HEK293 (cell line): ENCODE measurements at regions not wholly inside any gene's neighbourhood (a gene's known extent, or its start where the extent isn't known, plus 50 kb on each side); places are given as distances from the start of the nearest gene placed in this dataset.

Experiments
- CTCF ChIA-PET: fragments of 350-600 bp; formaldehyde crosslinking; extraction: SDS; loops from one replicate; lab custom pipeline; 2021; ENCODE audit warnings: antibody characterized with exemption; lab: Yijun Ruan, JAX
- POLR2A ChIA-PET: fragments of 300-600 bp; formaldehyde crosslinking; extraction: SDS; loops from one replicate; lab custom pipeline; 2020; ENCODE audit warnings: antibody characterized with exemption, inconsistent platforms; lab: Yijun Ruan, JAX
- H3K27ac ChIP-seq: fragments of 200-500 bp; sonication (Bioruptor generic); 2 replicates; pipeline ENCODE4 v1.5.1; 2014; ENCODE audit warnings: low read depth, low read length, control low read depth, inconsistent platforms; ENCODE audit errors: extremely low read depth
- H3K36me3 ChIP-seq, 2 experiments: fragments of 200-500 bp in 1 of 2; sonication (Bioruptor generic) in 1 of 2; 1 replicate in 1 of 2; 2 replicates in 1 of 2; pipeline ENCODE4 v1.5.1; 2014 to 2017; ENCODE audit warnings: inconsistent platforms in 2 of 2, low read length in 2 of 2; ENCODE audit not compliant: control insufficient read depth in 2 of 2, insufficient read depth in 1 of 2
- H3K4me1 ChIP-seq: fragments of 200-500 bp; sonication (Bioruptor generic); 2 replicates; pipeline ENCODE4 v1.5.1; 2014; ENCODE audit warnings: mild to moderate bottlenecking, low read length, inconsistent platforms; ENCODE audit not compliant: control insufficient read depth, insufficient read depth
- H3K4me3 ChIP-seq: 2 replicates; pipeline ENCODE4 v1.5.1; 2011; ENCODE audit warnings: low read depth, mild to moderate bottlenecking, control low read depth, low read length, moderate library complexity
- H3K9me3 ChIP-seq: fragments of 200-500 bp; sonication (Bioruptor generic); 2 replicates; pipeline ENCODE4 v1.5.1; 2014; ENCODE audit warnings: low read depth, low read length, inconsistent platforms; ENCODE audit not compliant: control insufficient read depth, insufficient read depth
- GLIS1 ChIP-seq: fragments of 450-650 bp; formaldehyde crosslinking; IDR thresholded peaks from 2 replicates; pipeline ENCODE4 v1.5.1; 2016; ENCODE audit warnings: missing biosample characterization, missing genetic modification characterization
- OSR2 ChIP-seq: fragments of 450-650 bp; formaldehyde crosslinking; IDR thresholded peaks from 2 replicates; pipeline ENCODE4 v1.5.1; 2016; ENCODE audit warnings: missing biosample characterization, missing genetic modification characterization
- REPIN1 ChIP-seq: fragments of 450-650 bp; formaldehyde crosslinking; IDR thresholded peaks from 2 replicates; pipeline ENCODE4 v1.5.1; 2017; ENCODE audit warnings: missing biosample characterization, missing genetic modification characterization, low read depth
- WT1 ChIP-seq: fragments of 450-650 bp; formaldehyde crosslinking; IDR thresholded peaks from 2 replicates; pipeline ENCODE4 v1.5.1; 2016; ENCODE audit warnings: missing biosample characterization, missing genetic modification characterization
- YY1 ChIP-seq: fragments of 450-650 bp; formaldehyde crosslinking; IDR thresholded peaks from 2 replicates; pipeline ENCODE4 v1.5.1; 2018; ENCODE audit warnings: missing biosample characterization, missing genetic modification characterization
- ZNF223 ChIP-seq: fragments of 450-650 bp; formaldehyde crosslinking; IDR thresholded peaks from 2 replicates; pipeline ENCODE4 v1.5.1; 2016; ENCODE audit warnings: missing biosample characterization, missing genetic modification characterization
- ZNF23 ChIP-seq: fragments of 450-650 bp; formaldehyde crosslinking; IDR thresholded peaks from 2 replicates; pipeline ENCODE4 v1.5.1; 2016; ENCODE audit warnings: missing biosample characterization, missing genetic modification characterization, borderline replicate concordance
- ZNF24 ChIP-seq: fragments of 450-650 bp; formaldehyde crosslinking; IDR thresholded peaks from 2 replicates; pipeline ENCODE4 v1.5.1; 2016; ENCODE audit warnings: missing biosample characterization, missing genetic modification characterization
- ZNF37A ChIP-seq: fragments of 450-650 bp; IDR thresholded peaks from 2 replicates; pipeline ENCODE4 v1.5.1; 2018; ENCODE audit warnings: missing biosample characterization, missing genetic modification characterization
- ZNF521 ChIP-seq: fragments of 450-650 bp; formaldehyde crosslinking; IDR thresholded peaks from 2 replicates; pipeline ENCODE4 v1.5.1; 2017; ENCODE audit warnings: missing biosample characterization, mild to moderate bottlenecking, missing genetic modification characterization
- ZNF670 ChIP-seq: fragments of 450-650 bp; formaldehyde crosslinking; IDR thresholded peaks from 2 replicates; pipeline ENCODE4 v1.5.1; 2016; ENCODE audit warnings: missing biosample characterization, missing genetic modification characterization, low read depth
- ZNF776 ChIP-seq: fragments of 450-650 bp; formaldehyde crosslinking; IDR thresholded peaks from 2 replicates; pipeline ENCODE4 v1.5.0; 2017; ENCODE audit warnings: missing biosample characterization, missing genetic modification characterization, borderline replicate concordance
- ZNF777 ChIP-seq: fragments of 450-650 bp; formaldehyde crosslinking; IDR thresholded peaks from 2 replicates; pipeline ENCODE4 v1.5.1; 2017; ENCODE audit warnings: missing biosample characterization, missing genetic modification characterization, borderline replicate concordance
- ZNF791 ChIP-seq: fragments of 450-650 bp; formaldehyde crosslinking; IDR thresholded peaks from 2 replicates; pipeline ENCODE4 v1.5.1; 2016; ENCODE audit warnings: missing biosample characterization, missing genetic modification characterization
- ZNF837 ChIP-seq: fragments of 450-650 bp; formaldehyde crosslinking; IDR thresholded peaks from 2 replicates; pipeline ENCODE4 v1.5.1; 2016; ENCODE audit warnings: missing biosample characterization, missing genetic modification characterization
- TF ChIP-seq, protein P1 (sequence below): fragments of 450-650 bp; formaldehyde crosslinking; conservative IDR thresholded peaks from 2 replicates; pipeline ENCODE4 v1.5.1; 2016; ENCODE audit warnings: low read depth, missing biosample characterization, missing genetic modification characterization
- TF ChIP-seq, protein P2 (sequence below): fragments of 450-650 bp; IDR thresholded peaks from 2 replicates; pipeline ENCODE4 v1.5.1; 2018; ENCODE audit warnings: missing biosample characterization, missing genetic modification characterization
- TF ChIP-seq, protein P3 (sequence below): fragments of 450-650 bp; formaldehyde crosslinking; IDR thresholded peaks from 2 replicates; pipeline ENCODE4 v1.5.1; 2017; ENCODE audit warnings: missing biosample characterization, mild to moderate bottlenecking, missing genetic modification characterization, moderate library complexity
- TF ChIP-seq, protein P4 (sequence below): fragments of 450-650 bp; formaldehyde crosslinking; IDR thresholded peaks from 2 replicates; pipeline ENCODE4 v1.5.1; 2016; ENCODE audit warnings: missing biosample characterization, missing genetic modification characterization, borderline replicate concordance

DNA sequence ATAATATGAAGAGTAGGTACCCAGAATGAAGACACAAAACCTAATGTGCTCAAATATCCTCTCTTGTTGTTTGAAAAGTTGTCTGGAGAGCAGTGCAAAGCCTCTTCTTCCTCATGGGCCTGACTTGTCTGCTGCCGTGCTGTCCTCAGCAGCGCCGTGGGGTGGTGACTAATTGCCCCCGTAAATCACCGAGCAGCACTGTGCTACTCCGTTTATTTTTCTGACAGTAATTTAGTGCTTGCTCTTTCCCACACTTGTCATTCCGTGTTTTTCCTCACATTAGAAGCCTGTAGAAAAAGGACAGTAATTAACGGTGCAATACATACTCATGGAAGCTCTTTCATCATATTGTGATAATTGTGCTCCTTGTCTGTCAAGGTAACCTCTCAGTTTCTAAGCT lies 114.8 kb upstream of the BARHL2 start (continued):
- TF ChIP-seq, protein P1, sequence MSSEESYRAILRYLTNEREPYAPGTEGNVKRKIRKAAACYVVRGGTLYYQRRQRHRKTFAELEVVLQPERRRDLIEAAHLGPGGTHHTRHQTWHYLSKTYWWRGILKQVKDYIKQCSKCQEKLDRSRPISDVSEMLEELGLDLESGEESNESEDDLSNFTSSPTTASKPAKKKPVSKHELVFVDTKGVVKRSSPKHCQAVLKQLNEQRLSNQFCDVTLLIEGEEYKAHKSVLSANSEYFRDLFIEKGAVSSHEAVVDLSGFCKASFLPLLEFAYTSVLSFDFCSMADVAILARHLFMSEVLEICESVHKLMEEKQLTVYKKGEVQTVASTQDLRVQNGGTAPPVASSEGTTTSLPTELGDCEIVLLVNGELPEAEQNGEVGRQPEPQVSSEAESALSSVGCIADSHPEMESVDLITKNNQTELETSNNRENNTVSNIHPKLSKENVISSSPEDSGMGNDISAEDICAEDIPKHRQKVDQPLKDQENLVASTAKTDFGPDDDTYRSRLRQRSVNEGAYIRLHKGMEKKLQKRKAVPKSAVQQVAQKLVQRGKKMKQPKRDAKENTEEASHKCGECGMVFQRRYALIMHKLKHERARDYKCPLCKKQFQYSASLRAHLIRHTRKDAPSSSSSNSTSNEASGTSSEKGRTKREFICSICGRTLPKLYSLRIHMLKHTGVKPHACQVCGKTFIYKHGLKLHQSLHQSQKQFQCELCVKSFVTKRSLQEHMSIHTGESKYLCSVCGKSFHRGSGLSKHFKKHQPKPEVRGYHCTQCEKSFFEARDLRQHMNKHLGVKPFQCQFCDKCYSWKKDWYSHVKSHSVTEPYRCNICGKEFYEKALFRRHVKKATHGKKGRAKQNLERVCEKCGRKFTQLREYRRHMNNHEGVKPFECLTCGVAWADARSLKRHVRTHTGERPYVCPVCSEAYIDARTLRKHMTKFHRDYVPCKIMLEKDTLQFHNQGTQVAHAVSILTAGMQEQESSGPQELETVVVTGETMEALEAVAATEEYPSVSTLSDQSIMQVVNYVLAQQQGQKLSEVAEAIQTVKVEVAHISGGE (tag by site-specific recombination): no peak
- TF ChIP-seq ZNF777 (tag by site-specific recombination): no peak

DNA sequence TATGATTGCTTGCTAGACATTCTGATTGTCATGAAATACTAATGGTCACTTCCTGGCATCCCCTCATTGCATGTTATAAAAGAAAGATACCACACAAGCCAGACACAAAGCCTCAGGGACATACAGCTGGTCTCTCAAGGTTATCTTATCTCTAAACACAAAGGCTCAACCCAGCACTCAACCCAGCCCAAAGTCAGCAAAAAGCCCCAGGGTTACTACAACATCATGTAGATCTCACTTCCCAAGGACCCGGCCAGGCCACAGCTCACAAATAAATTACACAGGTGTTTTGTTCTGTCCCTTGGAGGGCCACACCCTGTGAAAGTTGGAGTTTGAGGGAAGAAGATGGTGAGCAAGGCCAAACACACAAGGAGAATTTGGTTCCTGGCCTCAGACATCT lies 109.7 kb upstream of the BARHL2 start:
- no peak overlapping the region for H3K27ac ChIP-seq
- ChIA-PET POLR2A (no interaction called here), CTCF (interaction anchor here (0.7 kb wide), 1 partner anchor 257 kb away, joined by 3 read pairs; no protein-coding TSS in a partner anchor)
- H3K9me3 ChIP-seq: no peaks in the 10 kb centered on the region
- TF ChIP-seq GLIS1 (no peak), REPIN1 (tag by site-specific recombination) (no peak), ZNF776 (no peak), ZNF37A (tag by site-specific recombination) (no peak), ZNF24 (tag by site-specific recombination) (no peak), OSR2 (tag by site-specific recombination) (no peak), WT1 (tag by site-specific recombination) (no peak), ZNF521 (tag by site-specific recombination) (no peak), ZNF223 (tag by site-specific recombination) (no peak), ZNF670 (tag by site-specific recombination) (no peak), ZNF791 (tag by site-specific recombination) (no peak), YY1 (no peak), ZNF23 (no peak), ZNF837 (tag by site-specific recombination) (no peak)
- TF ChIP-seq, protein P2, sequence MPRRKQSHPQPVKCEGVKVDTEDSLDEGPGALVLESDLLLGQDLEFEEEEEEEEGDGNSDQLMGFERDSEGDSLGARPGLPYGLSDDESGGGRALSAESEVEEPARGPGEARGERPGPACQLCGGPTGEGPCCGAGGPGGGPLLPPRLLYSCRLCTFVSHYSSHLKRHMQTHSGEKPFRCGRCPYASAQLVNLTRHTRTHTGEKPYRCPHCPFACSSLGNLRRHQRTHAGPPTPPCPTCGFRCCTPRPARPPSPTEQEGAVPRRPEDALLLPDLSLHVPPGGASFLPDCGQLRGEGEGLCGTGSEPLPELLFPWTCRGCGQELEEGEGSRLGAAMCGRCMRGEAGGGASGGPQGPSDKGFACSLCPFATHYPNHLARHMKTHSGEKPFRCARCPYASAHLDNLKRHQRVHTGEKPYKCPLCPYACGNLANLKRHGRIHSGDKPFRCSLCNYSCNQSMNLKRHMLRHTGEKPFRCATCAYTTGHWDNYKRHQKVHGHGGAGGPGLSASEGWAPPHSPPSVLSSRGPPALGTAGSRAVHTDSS (tag by site-specific recombination): no peak
- TF ChIP-seq, protein P3, sequence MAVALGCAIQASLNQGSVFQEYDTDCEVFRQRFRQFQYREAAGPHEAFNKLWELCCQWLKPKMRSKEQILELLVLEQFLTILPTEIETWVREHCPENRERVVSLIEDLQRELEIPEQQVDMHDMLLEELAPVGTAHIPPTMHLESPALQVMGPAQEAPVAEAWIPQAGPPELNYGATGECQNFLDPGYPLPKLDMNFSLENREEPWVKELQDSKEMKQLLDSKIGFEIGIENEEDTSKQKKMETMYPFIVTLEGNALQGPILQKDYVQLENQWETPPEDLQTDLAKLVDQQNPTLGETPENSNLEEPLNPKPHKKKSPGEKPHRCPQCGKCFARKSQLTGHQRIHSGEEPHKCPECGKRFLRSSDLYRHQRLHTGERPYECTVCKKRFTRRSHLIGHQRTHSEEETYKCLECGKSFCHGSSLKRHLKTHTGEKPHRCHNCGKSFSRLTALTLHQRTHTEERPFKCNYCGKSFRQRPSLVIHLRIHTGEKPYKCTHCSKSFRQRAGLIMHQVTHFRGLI: no peak
- TF ChIP-seq, protein P4, sequence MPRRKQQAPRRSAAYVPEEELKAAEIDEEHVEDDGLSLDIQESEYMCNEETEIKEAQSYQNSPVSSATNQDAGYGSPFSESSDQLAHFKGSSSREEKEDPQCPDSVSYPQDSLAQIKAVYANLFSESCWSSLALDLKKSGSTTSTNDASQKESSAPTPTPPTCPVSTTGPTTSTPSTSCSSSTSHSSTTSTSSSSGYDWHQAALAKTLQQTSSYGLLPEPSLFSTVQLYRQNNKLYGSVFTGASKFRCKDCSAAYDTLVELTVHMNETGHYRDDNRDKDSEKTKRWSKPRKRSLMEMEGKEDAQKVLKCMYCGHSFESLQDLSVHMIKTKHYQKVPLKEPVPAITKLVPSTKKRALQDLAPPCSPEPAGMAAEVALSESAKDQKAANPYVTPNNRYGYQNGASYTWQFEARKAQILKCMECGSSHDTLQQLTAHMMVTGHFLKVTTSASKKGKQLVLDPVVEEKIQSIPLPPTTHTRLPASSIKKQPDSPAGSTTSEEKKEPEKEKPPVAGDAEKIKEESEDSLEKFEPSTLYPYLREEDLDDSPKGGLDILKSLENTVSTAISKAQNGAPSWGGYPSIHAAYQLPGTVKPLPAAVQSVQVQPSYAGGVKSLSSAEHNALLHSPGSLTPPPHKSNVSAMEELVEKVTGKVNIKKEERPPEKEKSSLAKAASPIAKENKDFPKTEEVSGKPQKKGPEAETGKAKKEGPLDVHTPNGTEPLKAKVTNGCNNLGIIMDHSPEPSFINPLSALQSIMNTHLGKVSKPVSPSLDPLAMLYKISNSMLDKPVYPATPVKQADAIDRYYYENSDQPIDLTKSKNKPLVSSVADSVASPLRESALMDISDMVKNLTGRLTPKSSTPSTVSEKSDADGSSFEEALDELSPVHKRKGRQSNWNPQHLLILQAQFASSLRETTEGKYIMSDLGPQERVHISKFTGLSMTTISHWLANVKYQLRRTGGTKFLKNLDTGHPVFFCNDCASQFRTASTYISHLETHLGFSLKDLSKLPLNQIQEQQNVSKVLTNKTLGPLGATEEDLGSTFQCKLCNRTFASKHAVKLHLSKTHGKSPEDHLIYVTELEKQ: no peak
- H3K36me3 ChIP-seq: no peaks in the 10 kb centered on the region
- no peak overlapping the region for H3K4me3 ChIP-seq
- 0 out of 2 replicates have a peak, but pooled peaks cover 2% of the 10 kb centered on the region for H3K4me1 ChIP-seq
